NCI-H1417 (cell line): ENCODE measurements at regions not wholly inside any gene's neighbourhood (a gene's known extent, or its start where the extent isn't known, plus 50 kb on each side); places are given as distances from the start of the nearest gene placed in this dataset.

Experiments used
- DNase-seq, 3 experiments: peaks; one replicate each; lab custom pipeline; 2025; lab: John Stamatoyannopoulos, UW

- DNase-seq = no peak
Measured at GRCh38 chr15:95998935-95999334, 331.6 kb upstream of the NR2F2 start.

GRCh38 chr15:96002890-96003859, 327.3 kb upstream of the NR2F2 start:
- no peak for DNase-seq

GRCh38 chr15:96005906-96006305, 324.6 kb upstream of the NR2F2 start:
- no peak for DNase-seq

GRCh38 chr15:96011136-96011535, 319.4 kb upstream of the NR2F2 start:
- DNase-seq = no peak

- no peak for DNase-seq
Measured at GRCh38 chr15:96014939-96015338, 315.6 kb upstream of the NR2F2 start.

- no peak for DNase-seq
Measured at GRCh38 chr15:96019114-96019513, 311.4 kb upstream of the NR2F2 start.

- no peak for DNase-seq
Measured at GRCh38 chr15:96020133-96020532, 310.4 kb upstream of the NR2F2 start.

- DNase-seq = no peak
Measured at GRCh38 chr15:96020797-96021196, 309.7 kb upstream of the NR2F2 start.

GRCh38 chr15:96023081-96023480, 307.4 kb upstream of the NR2F2 start:
- no peak for DNase-seq

- DNase-seq = no peak
Measured at GRCh38 chr15:96027501-96027900, 303.0 kb upstream of the NR2F2 start.

GRCh38 chr15:96028620-96029019, 301.9 kb upstream of the NR2F2 start:
- no peak for DNase-seq

GRCh38 chr15:96029172-96029571, 301.3 kb upstream of the NR2F2 start:
- DNase-seq = no peak

GRCh38 chr15:96031426-96032110, 298.9 kb upstream of the NR2F2 start:
- no peak for DNase-seq

- no peak for DNase-seq
Measured at GRCh38 chr15:96035091-96035490, 295.4 kb upstream of the NR2F2 start.

- no peak for DNase-seq
Measured at GRCh38 chr15:96035635-96036034, 294.9 kb upstream of the NR2F2 start.

- no peak for DNase-seq
Measured at GRCh38 chr15:96037584-96037983, 292.9 kb upstream of the NR2F2 start.

GRCh38 chr15:96038131-96038530, 292.4 kb upstream of the NR2F2 start:
- DNase-seq = no peak

GRCh38 chr15:96038650-96039049, 291.9 kb upstream of the NR2F2 start:
- DNase-seq = no peak

GRCh38 chr15:96041982-96042733, 288.3 kb upstream of the NR2F2 start:
- no peak for DNase-seq

GRCh38 chr15:96042734-96043224, 287.7 kb upstream of the NR2F2 start:
- no peak for DNase-seq

- DNase-seq = no peak
Measured at GRCh38 chr15:96043591-96044171, 286.8 kb upstream of the NR2F2 start.
